Keratinocyte (primary cell): ENCODE measurements at regions not wholly inside any gene's neighbourhood (a gene's known extent, or its start where the extent isn't known, plus 50 kb on each side); places are given as distances from the start of the nearest gene placed in this dataset.

ENCODE experiments used
- EZH2 ChIP-seq: IDR thresholded peaks from one replicate; pipeline ENCODE4 v1.6.1; 2012; ENCODE audit warnings: inconsistent platforms, mild to moderate bottlenecking, low read length, moderate library complexity
- TF ChIP-seq, protein P1 (sequence below), 3 experiments: IDR thresholded peaks in 1 of 3; conservative IDR thresholded peaks in 1 of 3; optimal IDR thresholded peaks in 1 of 3; 2 replicates in 2 of 3; 3 replicates in 1 of 3; pipeline versions ENCODE3 to v1.5.1; 2011; ENCODE audit warnings: low read length in 3 of 3, mild to moderate bottlenecking in 3 of 3, moderate library complexity in 2 of 3, control low read depth in 1 of 3, inconsistent platforms in 1 of 3; ENCODE audit not compliant: insufficient read depth in 2 of 3; ENCODE audit errors: extremely low read depth in 1 of 3

DNA sequence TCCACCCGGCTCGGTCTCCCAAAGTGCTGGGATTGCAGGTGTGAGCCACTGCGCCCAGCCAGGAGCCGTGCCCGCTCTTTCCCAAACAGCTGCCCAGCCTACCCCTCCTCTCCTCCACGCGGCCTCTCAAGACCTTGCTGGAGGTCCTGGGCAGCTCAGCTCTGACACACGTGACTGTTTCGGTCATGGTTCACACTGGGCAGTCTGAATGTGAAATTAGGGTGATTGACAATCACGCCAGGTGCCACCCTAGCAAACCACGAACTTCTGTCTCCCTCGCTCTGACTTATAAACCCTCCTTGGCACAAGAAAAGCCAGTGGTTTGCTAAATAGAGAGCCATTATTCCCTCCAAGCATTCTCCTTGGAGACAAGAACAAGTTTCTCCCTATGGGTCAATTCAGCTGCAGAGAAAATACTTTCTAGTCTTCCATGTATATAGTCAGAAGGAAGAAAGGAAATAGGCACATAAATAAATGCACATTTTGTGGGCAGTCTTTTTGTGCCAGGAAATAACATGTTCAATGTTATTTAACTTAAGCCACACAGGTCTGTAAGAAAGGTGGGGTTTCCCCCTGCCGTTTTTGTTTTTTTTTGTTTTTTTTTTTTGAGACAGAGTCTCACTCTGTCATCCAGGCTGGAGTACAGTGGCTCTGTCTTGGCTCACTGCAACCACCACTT is 121.9 kb upstream of the MEF2A start:
- TF ChIP-seq, protein P1, sequence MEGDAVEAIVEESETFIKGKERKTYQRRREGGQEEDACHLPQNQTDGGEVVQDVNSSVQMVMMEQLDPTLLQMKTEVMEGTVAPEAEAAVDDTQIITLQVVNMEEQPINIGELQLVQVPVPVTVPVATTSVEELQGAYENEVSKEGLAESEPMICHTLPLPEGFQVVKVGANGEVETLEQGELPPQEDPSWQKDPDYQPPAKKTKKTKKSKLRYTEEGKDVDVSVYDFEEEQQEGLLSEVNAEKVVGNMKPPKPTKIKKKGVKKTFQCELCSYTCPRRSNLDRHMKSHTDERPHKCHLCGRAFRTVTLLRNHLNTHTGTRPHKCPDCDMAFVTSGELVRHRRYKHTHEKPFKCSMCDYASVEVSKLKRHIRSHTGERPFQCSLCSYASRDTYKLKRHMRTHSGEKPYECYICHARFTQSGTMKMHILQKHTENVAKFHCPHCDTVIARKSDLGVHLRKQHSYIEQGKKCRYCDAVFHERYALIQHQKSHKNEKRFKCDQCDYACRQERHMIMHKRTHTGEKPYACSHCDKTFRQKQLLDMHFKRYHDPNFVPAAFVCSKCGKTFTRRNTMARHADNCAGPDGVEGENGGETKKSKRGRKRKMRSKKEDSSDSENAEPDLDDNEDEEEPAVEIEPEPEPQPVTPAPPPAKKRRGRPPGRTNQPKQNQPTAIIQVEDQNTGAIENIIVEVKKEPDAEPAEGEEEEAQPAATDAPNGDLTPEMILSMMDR (optimal IDR thresholded peaks at IDR 0.05 in 1 of 3, IDR thresholded peaks at IDR 0.05 in 1 of 3, conservative IDR thresholded peaks at IDR 0.05 in 1 of 3; ENCODE audit: extremely low read depth in 1 of 3, insufficient read depth in 2 of 3, low read length in 3 of 3): no peak
- TF ChIP-seq EZH2: no peak
